ENCODE measurements at regions not wholly inside any gene's neighbourhood (a gene's known extent, or its start where the extent isn't known, plus 50 kb on each side); places are given as distances from the start of the nearest gene placed in this dataset.

GRCh38 chr11:69902337-69902736, 83.1 kb upstream of the FGF3 start:
- TF ChIP-seq GATA3 (IDR thresholded peaks at IDR 0.05; ENCODE audit: low read depth, low read length) (no peak), GATA2 (IDR thresholded peaks at IDR 0.05; ENCODE audit: low read depth, low read length) (no peak)
